Esophagus muscularis mucosa (tissue), 4 donors: ENCODE measurements at regions not wholly inside any gene's neighbourhood (a gene's known extent, or its start where the extent isn't known, plus 50 kb on each side); places are given as distances from the start of the nearest gene placed in this dataset.

ENCODE experiments used
- CTCF ChIP-seq, 3 experiments: fragments of 200-600 bp in 2 of 3; fragments of 450-650 bp in 1 of 3; sonication (generic) in 2 of 3; IDR thresholded peaks; one replicate each; pipeline ENCODE4 v1.5.1; 2017 to 2019; ENCODE audit warnings: antibody characterized with exemption in 3 of 3, mild to moderate bottlenecking in 2 of 3, moderate library complexity in 1 of 3
- EP300 ChIP-seq: sonication (generic); formaldehyde crosslinking; IDR thresholded peaks from one replicate; pipeline ENCODE4 v1.6.1; 2017; ENCODE audit warnings: antibody characterized with exemption
- POLR2A ChIP-seq: fragments of 450-650 bp; IDR thresholded peaks from one replicate; pipeline ENCODE4 v1.6.1; 2017; ENCODE audit warnings: antibody characterized with exemption, moderate library complexity, mild to moderate bottlenecking, low read depth
- POLR2AphosphoS5 ChIP-seq, 2 donors: sonication (generic); formaldehyde crosslinking; IDR thresholded peaks; one replicate each; pipeline ENCODE4 v1.6.1; 2017; ENCODE audit warnings: antibody characterized with exemption in 2 of 2

DNA sequence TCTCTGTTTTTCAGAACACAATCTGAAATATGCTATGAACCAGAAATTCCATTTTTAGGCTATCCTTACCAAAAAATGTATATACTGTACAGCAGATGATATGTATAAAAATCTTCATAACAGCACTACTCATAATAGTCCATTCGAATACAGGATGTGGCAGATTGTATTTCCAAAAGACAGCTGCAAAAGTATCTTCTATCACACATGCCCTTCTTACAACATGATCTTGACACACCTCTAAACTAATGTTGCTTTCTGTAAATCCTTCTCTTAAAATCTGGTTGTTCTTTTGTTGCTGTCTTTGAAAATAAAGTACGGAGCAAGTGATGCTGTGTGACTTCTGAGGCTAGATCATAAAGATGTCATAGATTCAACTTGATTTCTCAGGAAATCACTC, 409.9 kb upstream of the LUZP2 start:
- no peak for TF ChIP-seq POLR2AphosphoS5 (IDR thresholded peaks at IDR 0.05)
- no peak for TF ChIP-seq POLR2A
- TF ChIP-seq CTCF (IDR thresholded peaks at IDR 0.05), result no peak
- no peak for TF ChIP-seq EP300
